Activated CD4-positive, alpha-beta T cell treated with anti-CD3 and anti-CD28 coated beads, Interleukin-2, Interleukin-6, amounts not matched to agents 100 ng/mL and 50 ng/mL, durations not matched to agents 16 hours and 8 hours (primary cell): ENCODE measurements at regions not wholly inside any gene's neighbourhood (a gene's known extent, or its start where the extent isn't known, plus 50 kb on each side); places are given as distances from the start of the nearest gene placed in this dataset.

Source experiments
- DNase-seq: peaks from one replicate; pipeline ENCODE4 v3.0.0-alpha.2; 2020

GRCh38 chr5:2487152-2487763 lies 264.2 kb downstream of the IRX2 start:
- DNase-seq: no peak

GRCh38 chr5:2486373-2486772 lies 265.1 kb downstream of the IRX2 start:
- DNase-seq: no peak

- no peak for DNase-seq
Measured at GRCh38 chr5:2482778-2483177, 268.7 kb downstream of the IRX2 start.

- no peak for DNase-seq
Measured at GRCh38 chr5:2480871-2481270, 270.6 kb downstream of the IRX2 start.

- DNase-seq: no peak
Measured at GRCh38 chr5:2475902-2476301, 275.6 kb downstream of the IRX2 start.

- DNase-seq: no peak
Measured at GRCh38 chr5:2472670-2473069, 278.8 kb downstream of the IRX2 start.

- DNase-seq: no peak
Measured at GRCh38 chr5:2471152-2471879, 280.2 kb downstream of the IRX2 start.

DNA sequence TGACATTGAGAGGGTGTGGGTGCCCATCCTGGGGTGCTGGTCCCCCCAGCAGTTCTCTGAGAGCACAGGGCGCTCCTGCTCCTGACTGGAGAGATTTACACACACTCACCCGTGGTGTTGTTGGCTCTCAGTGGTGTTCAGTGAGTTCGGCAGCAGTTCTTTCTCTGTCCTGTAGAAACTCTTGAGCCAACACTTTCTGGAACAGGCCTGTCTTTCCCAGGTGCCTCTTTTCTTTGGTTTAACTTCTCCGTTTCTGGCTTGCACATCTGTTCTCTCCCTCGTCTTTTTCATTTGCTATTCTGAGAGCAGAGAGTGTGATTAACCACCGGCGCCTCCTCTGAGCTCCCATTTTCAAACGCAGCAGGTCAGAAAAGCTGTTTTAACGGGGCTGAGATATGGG lies 284.5 kb downstream of the IRX2 start:
- DNase-seq: no peak

DNA sequence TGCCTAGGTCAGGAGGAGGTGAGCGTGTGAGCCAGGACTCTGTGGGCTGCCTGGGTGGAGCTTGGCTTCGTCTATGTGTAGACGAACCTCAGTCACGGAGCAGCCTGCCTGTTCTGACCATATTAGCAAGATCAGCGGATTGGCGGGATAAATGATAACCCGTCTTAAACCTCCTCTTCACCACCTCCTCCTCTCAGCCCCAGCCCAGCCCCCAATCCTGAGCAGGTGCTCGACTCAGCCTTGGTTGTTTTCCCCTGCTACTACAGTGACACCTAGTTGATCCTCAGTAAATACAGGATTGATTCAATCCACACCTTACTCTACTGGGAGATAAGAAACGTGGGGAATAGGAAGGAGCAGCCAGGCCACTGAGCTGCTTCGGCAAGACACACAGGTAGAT lies 286.1 kb downstream of the IRX2 start:
- DNase-seq: no peak

- no peak for DNase-seq
Measured at GRCh38 chr5:2464141-2464540, 287.3 kb downstream of the IRX2 start.

- no peak for DNase-seq
Measured at GRCh38 chr5:2461701-2462691, 289.5 kb downstream of the IRX2 start.

DNA sequence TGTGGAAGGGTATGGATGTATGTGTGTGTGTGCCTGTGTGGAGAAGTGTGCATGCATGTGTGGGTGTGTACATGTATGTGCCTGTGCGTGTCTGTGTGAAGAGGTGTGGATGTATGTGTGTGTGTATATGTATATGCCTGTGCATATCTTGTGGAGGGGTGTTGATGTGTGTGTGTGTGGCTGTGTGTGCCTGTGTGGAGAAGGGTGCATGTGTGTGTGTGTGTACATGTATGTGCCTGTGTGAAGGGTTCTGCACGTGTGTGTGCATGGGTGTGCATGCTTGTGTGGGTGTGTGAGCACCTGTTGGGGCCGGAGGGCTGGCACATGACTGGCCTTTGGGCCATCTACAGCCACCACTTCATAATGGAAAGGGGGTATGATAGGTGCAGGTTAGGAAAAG lies 291.4 kb downstream of the IRX2 start:
- no peak for DNase-seq

- DNase-seq: no peak
Measured at GRCh38 chr5:2459251-2459650, 292.2 kb downstream of the IRX2 start.

- no peak for DNase-seq
Measured at GRCh38 chr5:2455878-2456277, 295.6 kb downstream of the IRX2 start.

GRCh38 chr5:2454876-2455275 lies 296.6 kb downstream of the IRX2 start:
- no peak for DNase-seq

DNA sequence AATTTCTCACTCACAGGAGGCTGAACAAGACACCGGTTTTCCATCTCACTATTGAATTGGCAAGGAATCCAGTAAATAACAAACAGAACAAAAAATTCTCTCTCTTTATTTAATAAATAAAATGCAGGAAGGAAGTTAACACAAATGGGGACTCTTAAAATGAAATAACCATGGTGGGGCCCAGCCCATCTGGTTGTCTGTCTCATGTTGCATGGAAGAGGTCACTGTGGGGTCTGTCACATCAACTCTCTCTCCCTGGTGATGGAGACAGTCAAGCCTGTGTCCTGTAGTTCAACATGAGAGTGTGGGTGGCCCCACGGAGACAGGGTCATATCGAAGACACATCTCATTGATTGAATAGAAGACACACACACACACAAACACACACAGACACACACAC lies 297.7 kb downstream of the IRX2 start:
- DNase-seq: no peak

GRCh38 chr5:2451100-2451499 lies 300.4 kb downstream of the IRX2 start:
- no peak for DNase-seq

GRCh38 chr5:2442496-2443354 lies 308.8 kb downstream of the IRX2 start:
- no peak for DNase-seq

DNA sequence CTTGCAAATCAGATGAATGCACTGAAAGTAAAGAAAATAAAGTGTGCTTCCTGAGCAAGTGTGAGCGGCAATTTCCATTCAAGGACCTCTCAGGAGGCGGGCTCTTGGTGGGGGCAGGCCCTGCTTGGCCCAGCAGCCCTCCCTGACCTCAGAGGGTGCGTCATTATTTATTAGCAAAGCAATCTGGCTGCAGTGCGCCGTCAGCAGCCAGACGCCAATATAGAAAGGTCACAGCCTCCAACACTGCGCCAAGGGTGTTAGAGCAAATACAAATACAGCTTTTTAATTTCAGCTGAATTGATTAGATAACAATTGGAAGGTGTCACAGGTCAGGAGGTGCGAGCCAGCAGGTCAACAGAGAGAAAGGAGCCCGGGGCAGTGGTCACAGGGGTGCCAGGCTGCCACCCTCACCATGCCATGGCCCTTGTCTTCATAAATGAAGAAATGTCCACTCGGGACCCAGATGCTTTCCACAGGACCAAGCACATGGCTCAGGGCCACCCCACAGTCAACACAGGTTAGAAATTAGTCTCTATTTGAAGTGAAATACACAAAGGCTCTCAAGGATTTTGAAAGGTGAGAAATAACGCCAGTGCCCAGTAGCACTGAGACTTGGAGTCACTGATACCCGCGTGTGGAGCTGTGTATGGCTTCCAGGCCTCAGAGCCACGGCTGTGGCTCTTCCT lies 309.8 kb downstream of the IRX2 start:
- DNase-seq: no peak

DNA sequence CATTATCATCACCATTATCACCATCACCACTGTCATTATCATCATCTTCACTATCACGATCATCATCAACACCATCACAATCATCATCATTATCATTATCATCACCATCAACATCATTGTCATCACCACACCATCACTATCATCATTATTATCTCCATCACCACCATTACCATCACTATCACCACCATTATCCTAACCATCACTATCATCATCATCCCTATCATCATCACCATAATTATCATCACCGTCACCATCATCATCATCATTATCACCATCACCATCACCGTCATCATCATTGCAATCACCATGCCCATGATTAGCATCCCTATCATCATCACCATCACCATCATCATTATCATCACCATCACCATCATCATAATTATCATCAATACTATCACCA lies 311.9 kb downstream of the IRX2 start:
- DNase-seq: no peak

GRCh38 chr5:2433086-2433485 lies 318.4 kb downstream of the IRX2 start:
- no peak for DNase-seq
